B cell (primary cell): ENCODE measurements at regions not wholly inside any gene's neighbourhood (a gene's known extent, or its start where the extent isn't known, plus 50 kb on each side); places are given as distances from the start of the nearest gene placed in this dataset.

Source experiments
- ATAC-seq: fragments of 200-7000 bp; cut with Tn5 transposase; one replicate; pipeline ENCODE4 v1.10.0; 2021; ENCODE audit warnings: low read depth, mild to moderate bottlenecking, moderate number of reproducible peaks, moderate library complexity
- CTCF ChIA-PET: fragments of 350-600 bp; sonication (Branson Sonifier 250); formaldehyde crosslinking; loops from one replicate; lab custom pipeline; 2021; ENCODE audit warnings: antibody characterized with exemption, inconsistent platforms; lab: Charles Lee
- POLR2A ChIA-PET: fragments of 350-600 bp; sonication (Branson Sonifier 250); formaldehyde crosslinking; loops from one replicate; lab custom pipeline; 2021; ENCODE audit warnings: antibody characterized with exemption; lab: Charles Lee
- DNase-seq: peaks from one replicate; pipeline ENCODE4 v3.0.0; 2013
- H2AFZ ChIP-seq: 2 replicates; pipeline ENCODE4 v1.6.1; 2012; ENCODE audit warnings: mild to moderate bottlenecking, low read depth, low read length; ENCODE audit not compliant: insufficient read depth, poor library complexity, severe bottlenecking
- H3K27ac ChIP-seq, 2 donors: 1 replicate in 1 of 2; 2 replicates in 1 of 2; pipeline ENCODE4 v1.5.1; 2012 to 2013; ENCODE audit warnings: low read length in 2 of 2, mild to moderate bottlenecking in 2 of 2, moderate library complexity in 1 of 2
- H3K27me3 ChIP-seq, 4 experiments: fragments of 200-600 bp in 1 of 4; sonication (generic) in 1 of 4; replicated peaks in 1 of 4; 1 replicate in 2 of 4; 2 replicates in 2 of 4; pipeline versions ENCODE4 v1.6.1 to v1.7.0; 2013 to 2016; ENCODE audit warnings: low read length in 3 of 4, mild to moderate bottlenecking in 2 of 4, mixed read lengths in 1 of 4, moderate library complexity in 1 of 4; ENCODE audit not compliant: insufficient read depth in 4 of 4, control insufficient read depth in 3 of 4; ENCODE audit errors: control extremely low read depth in 1 of 4
- H3K36me3 ChIP-seq, 2 experiments: replicated peaks in 1 of 2; 1 replicate in 1 of 2; 2 replicates in 1 of 2; pipeline versions ENCODE4 v1.6.1 to v1.7.1; 2013; ENCODE audit warnings: low read length in 1 of 2; ENCODE audit not compliant: insufficient read depth in 2 of 2, control insufficient read depth in 1 of 2; ENCODE audit errors: control extremely low read depth in 1 of 2, extremely low read depth in 1 of 2
- H3K4me1 ChIP-seq, 2 donors: fragments of 200-600 bp in 1 of 2; sonication (generic) in 1 of 2; 1 replicate in 1 of 2; 2 replicates in 1 of 2; pipeline versions ENCODE4 v1.5.1 to v1.6.1; 2013 to 2017; ENCODE audit warnings: low read length in 2 of 2; ENCODE audit not compliant: control insufficient read depth in 2 of 2, insufficient read depth in 2 of 2
- H3K4me2 ChIP-seq: replicated peaks from 2 replicates; pipeline ENCODE3; 2012; ENCODE audit warnings: mild to moderate bottlenecking, low read depth, low read length; ENCODE audit not compliant: poor library complexity, severe bottlenecking
- H3K4me3 ChIP-seq, 5 experiments: fragments of 200-600 bp in 1 of 5; sonication (generic) in 1 of 5; 1 replicate in 3 of 5; 2 replicates in 2 of 5; pipeline versions ENCODE4 v1.5.1 to v1.7.0; 2011 to 2016; ENCODE audit warnings: low read length in 4 of 5, mild to moderate bottlenecking in 4 of 5, low read depth in 2 of 5, control low read depth in 1 of 5, moderate library complexity in 1 of 5; ENCODE audit not compliant: insufficient read depth in 1 of 5; ENCODE audit errors: control extremely low read depth in 1 of 5, extremely low read depth in 1 of 5
- H3K79me2 ChIP-seq: fragments of 200-600 bp; sonication (generic); one replicate; pipeline ENCODE4 v1.6.0; 2016; ENCODE audit warnings: low read length; ENCODE audit not compliant: control insufficient read depth, insufficient read depth
- H3K9ac ChIP-seq: fragments of 200-600 bp; sonication (generic); 2 replicates; pipeline ENCODE4 v1.6.1; 2017; ENCODE audit warnings: mild to moderate bottlenecking, low read length, moderate library complexity
- H3K9me3 ChIP-seq, 3 donors: one replicate each; pipeline versions ENCODE4 v1.6.1 to v1.7.1; 2013; ENCODE audit warnings: low read length in 2 of 3; ENCODE audit not compliant: control insufficient read depth in 2 of 3, insufficient read depth in 1 of 3; ENCODE audit errors: control extremely low read depth in 1 of 3
- H4K20me1 ChIP-seq: 2 replicates; pipeline ENCODE4 v1.6.0; 2012; ENCODE audit warnings: mild to moderate bottlenecking, low read length; ENCODE audit not compliant: insufficient read depth, control insufficient read depth, poor library complexity, severe bottlenecking
- H3K27ac Mint-ChIP-seq: one replicate; pipeline ENCODE4 v1.8.0; 2021; ENCODE audit warnings: mixed read lengths
- H3K27me3 Mint-ChIP-seq: one replicate; pipeline ENCODE4 v1.8.0; 2021; ENCODE audit warnings: mixed read lengths
- H3K4me1 Mint-ChIP-seq: one replicate; pipeline ENCODE4 v1.8.0; 2021; ENCODE audit warnings: mixed read lengths
- H3K4me3 Mint-ChIP-seq: one replicate; pipeline ENCODE4 v1.8.0; 2021; ENCODE audit warnings: mixed read lengths
- H3K9me3 Mint-ChIP-seq: one replicate; pipeline ENCODE4 v1.8.0; 2022; ENCODE audit warnings: mixed read lengths; ENCODE audit not compliant: insufficient read depth
- CTCF ChIP-seq: fragments of 200-600 bp; IDR thresholded peaks from one replicate; pipeline ENCODE4 v1.8.0; 2022; ENCODE audit warnings: antibody characterized with exemption, mild to moderate bottlenecking
- EZH2 ChIP-seq: IDR thresholded peaks from 2 replicates; pipeline ENCODE4 v1.6.1; 2012; ENCODE audit warnings: borderline replicate concordance, low read depth, mild to moderate bottlenecking, moderate library complexity, low read length; ENCODE audit not compliant: insufficient read depth, poor library complexity, severe bottlenecking
- WGBS: methylation state at CpG from one replicate; pipeline ENCODE4 v1.1.5; 2013; ENCODE audit warnings: missing lambda C conversion rate; ENCODE audit not compliant: insufficient coverage; 5-methylcytosine and 5-hydroxymethylcytosine counted together
- intact Hi-C: fragments of 100-400 bp; cut with micrococcal nuclease; formaldehyde crosslinking; loops from one replicate; pipeline ENCODE4 v1.10.0; 2022

- Mint-ChIP-seq H3K9me3 (no peaks in the 10 kb centered on the region), H3K4me3 (no peak overlapping the region), H3K27ac (no peak overlapping the region), H3K4me1 (no peaks in the 10 kb centered on the region), H3K27me3 (no peaks in the 10 kb centered on the region)
- no peak overlapping the region for H2AFZ ChIP-seq
- no peak overlapping the region for H3K27ac ChIP-seq
- H3K4me1 ChIP-seq = no peaks in the 10 kb centered on the region
- H3K9ac ChIP-seq = no peak overlapping the region
- no peaks in the 10 kb centered on the region for H3K36me3 ChIP-seq
- no peak overlapping the region for H3K4me3 ChIP-seq
- no peaks in the 10 kb centered on the region for H4K20me1 ChIP-seq
- ChIA-PET CTCF (no interaction called here), POLR2A (no interaction called here)
- WGBS = no CpG with 5 or more reads among the region's 3 CpGs
- DNase-seq = no peak
- H3K79me2 ChIP-seq = no peaks in the 10 kb centered on the region
- intact Hi-C loops = no loop called here
- ATAC-seq = no peak
- TF ChIP-seq EZH2 (no peak), CTCF (no peak)
- H3K4me2 ChIP-seq = no peak overlapping the region
- H3K27me3 ChIP-seq = no peaks in the 10 kb centered on the region
- no peaks in the 10 kb centered on the region for H3K9me3 ChIP-seq
Measured at GRCh38 chrX:45840411-45840950, 639.8 kb upstream of the DIPK2B start.

- no peaks in the 10 kb centered on the region for H3K4me1 ChIP-seq
- no peaks in the 10 kb centered on the region for H3K4me1 Mint-ChIP-seq
- H3K9me3 ChIP-seq = no peaks in the 10 kb centered on the region
- H3K27me3 ChIP-seq = no peaks in the 10 kb centered on the region
- POLR2A ChIA-PET = no interaction called here
- H3K9ac ChIP-seq = no peak overlapping the region
- DNase-seq (no peak), ATAC-seq (no peak)
- no peak for TF ChIP-seq CTCF
- TF ChIP-seq EZH2 = no peak
- H3K9me3 Mint-ChIP-seq = no peaks in the 10 kb centered on the region
- no peaks in the 10 kb centered on the region for H3K79me2 ChIP-seq
- H3K4me2 ChIP-seq = no peak overlapping the region
- H3K4me3 Mint-ChIP-seq = no peak overlapping the region
- H3K27ac ChIP-seq = no peak overlapping the region
- no peaks in the 10 kb centered on the region for H3K36me3 ChIP-seq
- CTCF ChIA-PET = no interaction called here
- intact Hi-C loops = no loop called here
- no peak overlapping the region for H2AFZ ChIP-seq
- H4K20me1 ChIP-seq = no peaks in the 10 kb centered on the region
- no peak overlapping the region for H3K27ac Mint-ChIP-seq
- H3K27me3 Mint-ChIP-seq = peaks cover 3% of the 10 kb centered on the region
- WGBS = no CpG with 5 or more reads among the region's 2 CpGs
- H3K4me3 ChIP-seq = no peak overlapping the region
Measured at GRCh38 chrX:45830343-45830742, 629.7 kb upstream of the DIPK2B start.
